Endothelial cell (in vitro differentiated cells): ENCODE measurements at regions not wholly inside any gene's neighbourhood (a gene's known extent, or its start where the extent isn't known, plus 50 kb on each side); places are given as distances from the start of the nearest gene placed in this dataset.

Source experiments
- DNase-seq: peaks from one replicate; pipeline ENCODE4 v3.0.0; 2021; ENCODE audit warnings: low spot score
- H3K27ac Mint-ChIP-seq: one replicate; pipeline ENCODE4 v1.8.0; 2021; ENCODE audit warnings: mixed read lengths, inconsistent platforms; ENCODE audit not compliant: unreplicated experiment
- H3K27me3 Mint-ChIP-seq: one replicate; pipeline ENCODE4 v1.8.0; 2021; ENCODE audit warnings: mild to moderate bottlenecking, moderate library complexity, mixed read lengths, inconsistent platforms; ENCODE audit not compliant: unreplicated experiment
- H3K36me3 Mint-ChIP-seq: one replicate; pipeline ENCODE4 v1.8.0; 2021; ENCODE audit warnings: mild to moderate bottlenecking, low read depth, mixed read lengths, inconsistent platforms; ENCODE audit not compliant: unreplicated experiment
- H3K4me1 Mint-ChIP-seq: one replicate; pipeline ENCODE4 v1.8.0; 2021; ENCODE audit warnings: mild to moderate bottlenecking, mixed read lengths, inconsistent platforms; ENCODE audit not compliant: unreplicated experiment
- H3K4me3 Mint-ChIP-seq: one replicate; pipeline ENCODE4 v1.8.0; 2021; ENCODE audit warnings: mild to moderate bottlenecking, mixed read lengths, inconsistent platforms; ENCODE audit not compliant: unreplicated experiment
- H3K9me3 Mint-ChIP-seq: one replicate; pipeline ENCODE4 v1.8.0; 2021; ENCODE audit warnings: mixed read lengths, inconsistent platforms; ENCODE audit not compliant: unreplicated experiment
- CTCF ChIP-seq: fragments of 200-600 bp; sonication (generic); IDR thresholded peaks from one replicate; pipeline ENCODE4 v1.5.0; 2021; ENCODE audit warnings: antibody characterized with exemption; ENCODE audit not compliant: unreplicated experiment

GRCh38 chr7:21353388-21353780, 74.5 kb upstream of the SP4 start:
- Mint-ChIP-seq H3K27ac (no peak overlapping the region), H3K27me3 (no peaks in the 10 kb centered on the region), H3K36me3 (no peaks in the 10 kb centered on the region), H3K4me3 (no peak overlapping the region), H3K4me1 (no peaks in the 10 kb centered on the region), H3K9me3 (no peaks in the 10 kb centered on the region)
- TF ChIP-seq CTCF, result no peak
- no peak for DNase-seq

DNA sequence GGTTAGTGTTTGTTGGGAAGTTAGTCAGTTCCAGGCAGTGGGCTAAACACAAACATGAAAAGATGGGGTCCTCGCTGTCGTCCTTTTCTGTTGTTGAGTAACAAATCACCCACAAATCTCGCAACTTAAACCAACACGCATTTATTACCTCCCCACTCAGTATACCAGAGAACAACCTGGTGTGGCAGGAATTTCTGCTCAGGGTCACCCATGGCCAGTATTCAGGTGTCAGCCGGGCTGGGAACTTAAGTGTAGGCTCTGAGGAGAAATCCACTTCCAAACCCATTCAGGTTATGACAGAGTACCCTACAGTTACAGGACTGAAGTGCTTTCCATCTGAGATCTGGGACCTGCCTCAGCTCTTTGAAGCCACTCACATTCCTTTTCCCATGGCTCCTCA, 73.6 kb upstream of the SP4 start:
- Mint-ChIP-seq H3K27ac (no peak overlapping the region), H3K27me3 (no peaks in the 10 kb centered on the region), H3K4me3 (no peak overlapping the region), H3K9me3 (no peaks in the 10 kb centered on the region), H3K36me3 (no peaks in the 10 kb centered on the region), H3K4me1 (peaks cover under 1% of the 10 kb centered on the region)
- DNase-seq, result no peak
- no peak for TF ChIP-seq CTCF

DNA sequence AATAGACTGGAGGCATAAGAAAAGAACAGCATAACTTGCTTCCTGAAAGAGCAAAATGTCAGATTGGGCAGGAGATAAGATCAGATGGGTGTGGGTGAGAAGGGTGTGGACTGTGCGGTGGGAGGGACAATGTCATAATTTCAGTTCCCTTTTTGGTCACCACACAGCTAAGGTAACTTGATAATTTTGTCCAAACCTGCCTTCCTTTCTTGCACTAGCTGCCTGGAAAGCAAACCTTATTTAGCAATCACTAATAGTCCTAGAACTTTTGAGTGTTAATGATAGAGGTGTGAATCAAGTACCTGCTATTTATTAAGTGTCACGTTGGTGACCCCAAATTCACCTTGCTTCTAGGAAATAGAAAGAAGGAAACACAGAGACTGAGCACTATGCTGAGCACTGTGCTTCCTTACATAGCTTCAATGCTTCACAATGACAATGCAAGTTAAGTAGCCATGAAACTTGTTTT, 72.4 kb upstream of the SP4 start:
- Mint-ChIP-seq H3K9me3 (no peaks in the 10 kb centered on the region), H3K27me3 (no peaks in the 10 kb centered on the region), H3K4me1 (peaks cover 4% of the 10 kb centered on the region), H3K36me3 (no peaks in the 10 kb centered on the region), H3K4me3 (no peak overlapping the region), H3K27ac (no peak overlapping the region)
- no peak for TF ChIP-seq CTCF
- no peak for DNase-seq

GRCh38 chr7:21356616-21357015, 71.3 kb upstream of the SP4 start:
- Mint-ChIP-seq H3K4me3 (no peak overlapping the region), H3K27ac (no peak overlapping the region), H3K36me3 (no peaks in the 10 kb centered on the region), H3K9me3 (no peaks in the 10 kb centered on the region), H3K27me3 (no peaks in the 10 kb centered on the region), H3K4me1 (peaks cover 9% of the 10 kb centered on the region)
- no peak for DNase-seq
- no peak for TF ChIP-seq CTCF

DNA sequence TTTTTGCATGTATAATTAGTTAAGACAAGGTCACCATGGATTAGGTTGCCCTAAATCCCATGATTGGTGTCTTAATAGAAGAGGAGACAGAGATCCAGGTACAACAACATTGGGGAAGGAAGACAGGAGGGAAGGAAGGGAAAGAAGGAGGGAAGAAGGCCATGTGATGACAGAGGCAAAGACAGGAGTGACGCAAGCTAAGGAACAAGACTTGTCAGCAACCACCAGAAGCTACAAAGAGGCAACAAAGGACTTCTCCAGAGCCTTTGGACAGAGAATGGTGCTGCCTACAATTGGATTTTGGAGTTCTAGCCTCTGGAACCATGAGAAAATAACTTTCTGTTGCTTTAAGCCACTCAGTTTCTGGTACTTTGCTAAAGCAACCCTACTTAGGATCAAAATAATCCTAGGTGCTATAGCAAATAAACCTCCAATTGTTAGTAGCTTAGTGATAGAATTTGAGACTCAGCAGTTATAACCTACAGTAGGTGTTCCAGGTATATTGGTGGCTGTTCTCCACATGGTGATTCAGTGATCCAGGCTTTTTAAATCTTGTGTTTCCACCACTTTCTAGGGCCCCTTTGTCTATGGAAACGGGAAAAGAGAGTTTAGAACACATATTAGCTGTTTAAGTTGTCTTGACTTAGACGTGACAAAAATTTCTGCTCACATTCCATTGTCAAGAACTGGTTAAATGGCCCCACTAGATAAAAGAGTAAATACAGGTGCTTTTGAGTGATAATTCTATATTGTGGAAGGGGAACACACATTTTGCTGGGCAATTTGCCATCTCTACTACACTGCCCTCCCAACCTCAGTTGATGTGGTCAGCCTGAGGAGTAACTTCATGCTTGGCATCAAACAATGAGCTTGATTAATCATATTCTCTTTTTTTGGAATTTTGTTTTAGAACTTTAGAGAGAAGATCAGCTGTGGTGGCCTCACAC, 70.5 kb upstream of the SP4 start:
- H3K36me3 Mint-ChIP-seq, result no peaks in the 10 kb centered on the region
- H3K27ac Mint-ChIP-seq, result no peak overlapping the region
- no peak for TF ChIP-seq CTCF
- H3K4me1 Mint-ChIP-seq, result peaks cover 9% of the 10 kb centered on the region
- H3K27me3 Mint-ChIP-seq, result no peaks in the 10 kb centered on the region
- DNase-seq, result no peak
- no peaks in the 10 kb centered on the region for H3K9me3 Mint-ChIP-seq
- H3K4me3 Mint-ChIP-seq, result no peak overlapping the region
